HPDE6-E6E7 (cell line): ENCODE measurements at regions not wholly inside any gene's neighbourhood (a gene's known extent, or its start where the extent isn't known, plus 50 kb on each side); places are given as distances from the start of the nearest gene placed in this dataset.

Experiments used
- DNase-seq: peaks from one replicate; pipeline ENCODE4 v3.0.0; 2011; ENCODE audit warnings: missing footprints; ENCODE audit errors: extremely low spot score

- no peak for DNase-seq
Observed at GRCh38 chr4:135694066-135694465, 1492.5 kb upstream of the PABPC4L start.

- DNase-seq = no peak
Observed at GRCh38 chr4:135684001-135684400, 1482.4 kb upstream of the PABPC4L start.

GRCh38 chr4:135672202-135672601 lies 1470.6 kb upstream of the PABPC4L start:
- DNase-seq = no peak

GRCh38 chr4:135670548-135670947 lies 1469.0 kb upstream of the PABPC4L start:
- no peak for DNase-seq
